Stimulated activated CD8-positive, alpha-beta memory T cell treated with anti-CD3 and anti-CD28 coated beads, Interleukin-12 subunit alpha, Interleukin-12 subunit beta, amount 100 ng/mL, for 24 hours (primary cell): ENCODE measurements at regions not wholly inside any gene's neighbourhood (a gene's known extent, or its start where the extent isn't known, plus 50 kb on each side); places are given as distances from the start of the nearest gene placed in this dataset.

Source experiments
- DNase-seq: peaks from one replicate; pipeline ENCODE4 v3.0.0-alpha.2; 2020; ENCODE audit errors: extremely low read depth

DNA sequence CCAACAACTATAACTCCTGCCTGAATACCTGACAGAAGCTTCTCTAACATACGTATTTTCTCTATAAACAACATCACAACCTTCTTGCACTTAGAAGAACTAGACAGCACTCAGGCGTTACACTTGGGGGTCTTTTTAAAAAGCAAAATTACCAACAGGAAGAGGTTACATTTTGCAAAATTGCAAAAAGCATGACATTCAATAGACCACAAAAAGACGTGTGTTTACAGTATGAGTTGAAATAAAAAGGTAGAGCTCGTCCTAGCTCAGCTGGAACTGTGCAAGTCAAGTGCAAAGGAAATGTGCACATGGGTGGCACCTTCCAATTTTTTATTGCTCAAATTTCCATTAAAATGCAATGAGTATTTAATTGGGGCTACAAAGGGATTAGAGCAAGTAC, 375.2 kb upstream of the HSFY2 start:
- no peak for DNase-seq

DNA sequence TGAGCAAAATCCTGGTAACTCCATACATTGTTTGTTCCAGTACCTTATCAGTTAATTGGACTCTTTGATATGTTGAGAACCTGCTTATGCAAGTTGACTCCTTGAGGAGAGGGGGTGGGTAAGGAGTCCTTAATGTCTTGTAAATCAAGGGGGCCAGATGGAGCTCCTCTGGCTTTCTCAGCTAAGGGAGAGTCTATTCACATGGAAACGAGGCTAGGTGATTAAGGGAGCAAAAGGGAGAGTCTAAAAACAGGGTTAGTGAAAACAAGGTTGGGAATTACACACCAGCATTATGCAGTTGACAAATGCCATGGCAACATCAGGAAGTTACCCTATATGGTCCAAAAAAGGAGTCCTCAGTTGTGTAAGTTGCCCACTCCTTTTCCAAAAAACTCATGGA, 372.8 kb upstream of the HSFY2 start:
- no peak for DNase-seq

DNA sequence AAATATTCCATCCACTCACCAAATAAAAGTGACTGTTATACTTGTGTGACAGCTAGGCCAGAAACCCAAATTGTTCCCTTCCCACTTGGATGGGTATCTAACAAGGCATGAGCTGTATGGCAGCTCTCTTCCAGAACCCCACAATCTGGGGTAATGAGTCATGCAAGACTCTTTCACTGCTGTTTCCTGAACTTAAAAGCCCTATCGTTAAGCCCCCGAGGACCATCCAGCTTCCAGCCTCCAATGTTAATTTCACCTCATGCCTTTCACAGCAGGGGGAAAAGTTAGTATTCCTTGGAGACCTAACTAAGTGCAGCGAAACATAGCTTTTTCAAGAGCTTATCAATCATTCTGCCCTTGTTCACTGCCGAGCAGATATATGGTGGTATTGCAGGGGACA, 368.6 kb upstream of the HSFY2 start:
- DNase-seq, result no peak

DNA sequence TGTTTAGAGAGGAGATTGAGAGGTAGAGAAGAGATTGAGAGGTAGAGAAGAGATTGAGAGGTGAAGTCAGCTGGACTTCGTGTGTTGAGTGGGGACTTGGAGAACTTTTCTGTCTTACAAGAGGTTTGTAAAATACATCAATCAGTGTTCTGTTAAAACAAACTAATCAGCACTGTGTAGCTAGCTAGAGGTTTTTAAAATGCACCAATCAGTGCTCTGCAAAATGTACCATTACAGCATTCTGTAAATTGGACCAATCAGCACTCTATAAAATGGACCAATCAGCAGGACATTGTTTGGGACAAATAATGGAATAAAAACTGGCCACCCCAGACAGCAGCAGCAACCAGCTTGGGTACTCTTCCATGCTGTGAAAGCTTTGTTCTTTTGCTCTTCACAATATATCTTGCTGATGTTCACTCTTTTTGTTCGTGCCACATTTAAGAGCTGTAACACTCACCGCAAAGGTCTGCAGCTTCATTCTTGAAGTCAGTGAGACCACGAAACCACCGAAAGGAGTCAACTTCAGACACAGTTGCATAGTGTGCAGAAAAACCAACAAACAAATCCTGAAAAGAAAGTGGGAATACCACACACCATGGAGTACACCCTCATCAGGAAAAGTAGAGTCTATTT, 366.9 kb upstream of the HSFY2 start:
- no peak for DNase-seq

DNA sequence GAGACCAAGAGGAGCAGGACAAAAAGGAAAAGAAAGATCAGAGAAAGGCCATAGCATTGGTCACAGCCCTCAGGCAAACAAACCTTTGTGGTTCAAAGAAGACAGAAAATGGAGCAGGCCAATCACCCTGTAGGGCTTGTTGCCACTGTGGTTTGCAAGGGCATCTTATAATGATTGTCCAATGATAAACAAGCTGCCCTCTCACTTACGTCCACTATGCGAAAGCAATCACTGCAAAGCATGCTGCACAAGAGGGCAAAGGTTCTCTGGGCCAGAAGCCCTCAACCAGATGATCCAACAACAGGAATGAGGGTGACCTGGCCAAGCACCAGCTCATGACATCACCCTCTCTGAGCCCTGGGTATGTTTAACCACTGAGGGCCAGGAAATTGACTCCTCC, 360.9 kb upstream of the HSFY2 start:
- no peak for DNase-seq

DNA sequence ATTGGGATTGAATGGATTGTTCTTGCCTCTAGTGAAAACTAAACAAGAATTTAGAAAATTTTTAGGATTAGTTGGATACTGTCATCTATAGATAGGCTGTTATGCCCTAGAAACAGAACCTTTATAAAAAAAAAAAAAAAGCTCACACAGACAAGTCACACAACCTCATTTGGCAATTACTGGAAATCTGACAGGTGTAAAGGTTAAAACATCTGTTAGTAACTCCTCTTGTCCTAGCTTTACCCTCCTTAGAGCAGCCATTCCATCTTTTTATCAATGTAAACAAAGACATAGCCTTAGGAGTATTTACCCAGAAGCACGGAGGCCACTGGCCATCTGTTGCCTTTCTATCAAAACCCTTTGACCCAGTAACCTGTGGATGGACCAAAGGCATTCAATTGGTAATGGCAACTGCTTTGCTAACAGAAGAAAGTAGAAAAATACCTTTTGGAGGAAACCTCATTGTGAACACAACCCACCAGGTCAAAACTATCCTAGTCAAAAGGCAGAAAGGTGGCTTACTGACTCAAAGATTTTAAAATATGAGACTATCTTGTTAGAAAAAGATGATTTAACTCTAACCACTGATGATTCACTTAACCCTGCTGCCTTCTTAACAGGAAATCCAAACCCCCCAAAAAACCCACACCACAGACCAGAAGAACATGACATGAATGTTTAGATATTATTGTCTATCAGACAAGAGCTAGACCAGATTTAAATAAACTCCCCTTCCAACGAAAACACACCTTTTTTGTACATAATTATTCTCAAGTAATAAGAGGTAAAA, 357.2 kb upstream of the HSFY2 start:
- no peak for DNase-seq

DNA sequence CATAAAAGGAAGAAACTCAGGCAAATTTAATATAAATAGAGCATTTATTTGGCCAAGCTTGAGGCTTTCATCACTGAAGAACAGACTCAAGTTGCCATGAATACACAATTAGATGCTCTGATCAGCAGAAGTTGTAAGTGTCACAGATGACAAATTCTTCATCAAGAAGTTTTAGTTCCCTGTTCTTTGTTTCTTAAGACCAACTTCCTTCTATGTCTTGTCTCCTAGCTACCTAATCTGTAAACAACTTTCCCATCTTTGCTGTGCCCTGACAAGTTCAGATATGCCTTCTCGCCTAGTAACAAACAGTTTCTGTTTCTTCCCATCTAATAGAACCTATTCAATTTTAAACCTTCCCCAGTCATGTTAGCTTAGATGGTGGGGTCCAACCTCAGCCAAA, 353.4 kb upstream of the HSFY2 start:
- DNase-seq, result no peak

DNA sequence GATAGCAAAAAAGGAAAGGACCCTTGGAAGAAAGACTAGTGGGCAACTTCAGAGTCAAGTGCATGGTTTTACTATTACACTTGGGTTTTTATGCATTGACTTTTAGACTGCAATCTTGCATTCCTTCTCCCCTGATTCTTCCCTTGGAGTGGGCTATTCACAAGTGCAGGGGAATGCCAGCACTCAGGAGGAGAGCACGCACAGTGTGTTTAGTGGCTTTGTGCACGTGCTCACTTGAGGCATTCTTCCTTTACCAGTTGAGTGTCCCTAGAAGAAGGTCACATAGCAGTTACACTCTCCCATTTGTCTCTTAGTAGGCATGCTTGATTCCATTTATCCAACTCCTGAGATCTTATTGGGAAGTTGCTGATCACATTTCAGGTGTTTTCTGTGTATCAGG, 351.1 kb upstream of the HSFY2 start:
- DNase-seq, result no peak

DNA sequence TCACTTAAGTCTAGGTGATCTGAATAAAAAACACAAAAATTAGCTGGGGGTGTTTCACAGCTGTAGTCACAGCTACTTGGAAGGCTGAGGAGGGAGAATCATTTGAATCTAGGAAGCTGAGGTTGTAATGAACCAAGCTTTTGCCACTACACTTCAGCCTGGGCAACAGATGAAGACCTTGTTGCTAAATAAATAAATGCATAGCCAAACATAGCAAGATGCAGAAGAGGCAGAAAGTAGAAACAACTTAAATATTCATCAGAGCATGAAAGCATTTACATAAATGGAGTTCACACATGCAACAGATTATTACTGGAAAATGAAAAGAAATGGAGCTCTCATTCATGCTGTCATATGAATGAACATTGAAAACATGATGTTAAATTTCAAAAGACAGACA, 348.9 kb upstream of the HSFY2 start:
- DNase-seq, result no peak

DNA sequence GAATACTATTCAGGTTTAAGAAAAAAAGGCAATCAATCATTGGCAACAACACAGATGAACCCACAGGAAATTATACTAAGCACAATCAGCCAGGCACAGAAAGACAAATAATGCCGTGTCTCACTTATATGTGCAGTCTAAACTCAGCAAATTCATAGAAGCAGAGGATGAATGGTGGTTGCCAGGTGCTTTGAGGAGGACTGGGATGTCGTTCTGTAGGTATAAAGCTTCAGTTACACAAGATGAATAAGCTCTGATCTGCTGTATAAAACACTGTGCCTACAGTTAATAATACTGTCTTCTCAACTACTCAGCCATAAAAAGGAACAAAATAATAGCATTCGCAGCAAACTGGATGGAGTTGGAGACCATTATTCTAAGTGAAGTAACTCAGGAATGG, 324.8 kb upstream of the HSFY2 start:
- DNase-seq, result no peak

DNA sequence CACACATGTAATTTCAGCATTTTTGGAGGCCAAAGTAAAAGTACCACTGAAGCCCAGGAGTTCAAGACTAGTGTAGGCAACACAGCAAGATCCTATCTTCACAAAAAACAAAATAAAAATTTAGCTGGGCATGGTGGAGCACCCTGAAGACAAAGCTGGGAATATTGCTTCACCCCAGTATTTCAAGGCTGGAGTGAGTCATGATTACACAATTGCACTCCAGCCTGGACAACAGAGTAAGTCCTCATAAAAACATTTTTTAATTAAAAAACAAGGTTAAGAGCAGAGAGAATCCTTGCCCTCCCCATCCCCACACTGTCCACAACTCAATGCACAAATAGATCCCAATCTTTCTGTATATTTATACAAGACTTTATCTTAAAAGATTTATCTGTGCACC, 321.9 kb upstream of the HSFY2 start:
- no peak for DNase-seq

DNA sequence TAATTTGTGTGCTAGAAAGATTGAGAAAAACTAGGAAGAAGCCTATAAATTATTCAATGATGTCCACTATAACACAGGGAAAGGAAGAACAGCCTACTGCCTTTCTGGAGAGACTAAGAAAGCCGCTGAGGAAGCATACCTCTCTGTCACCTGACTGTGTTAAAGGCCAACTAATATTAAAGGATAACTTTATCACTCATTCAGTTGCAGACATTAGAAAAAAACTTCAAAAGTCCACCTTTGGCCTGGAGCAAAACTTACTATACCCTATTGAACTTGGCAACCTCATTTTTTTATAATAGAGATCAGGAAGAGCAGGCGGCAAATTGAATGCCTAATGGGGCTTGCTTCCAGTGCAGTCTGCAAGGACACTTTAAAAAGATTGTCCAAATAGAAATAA, 309.5 kb upstream of the HSFY2 start:
- DNase-seq, result no peak

DNA sequence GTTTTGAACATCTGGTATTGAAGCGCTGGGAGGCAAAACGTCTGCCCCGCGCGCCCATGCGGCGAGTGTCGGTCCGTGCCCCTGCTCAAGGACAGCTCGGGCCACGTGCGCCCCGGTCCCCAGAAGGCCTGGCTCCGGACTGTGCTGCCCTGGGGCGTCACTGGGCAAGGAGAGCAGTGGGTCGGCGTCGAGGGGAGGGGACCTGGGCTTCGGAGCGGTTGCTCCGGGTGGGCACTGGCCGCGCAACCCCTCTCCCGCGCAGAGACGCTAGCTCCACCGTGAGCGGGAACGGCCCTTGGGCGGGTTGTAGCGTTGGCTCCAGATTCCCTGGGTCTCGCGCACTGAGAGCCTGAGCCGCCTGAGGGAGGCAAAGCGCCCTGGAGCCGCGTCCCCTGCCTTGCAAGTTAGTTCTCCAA, 304.2 kb upstream of the HSFY2 start:
- no peak for DNase-seq

DNA sequence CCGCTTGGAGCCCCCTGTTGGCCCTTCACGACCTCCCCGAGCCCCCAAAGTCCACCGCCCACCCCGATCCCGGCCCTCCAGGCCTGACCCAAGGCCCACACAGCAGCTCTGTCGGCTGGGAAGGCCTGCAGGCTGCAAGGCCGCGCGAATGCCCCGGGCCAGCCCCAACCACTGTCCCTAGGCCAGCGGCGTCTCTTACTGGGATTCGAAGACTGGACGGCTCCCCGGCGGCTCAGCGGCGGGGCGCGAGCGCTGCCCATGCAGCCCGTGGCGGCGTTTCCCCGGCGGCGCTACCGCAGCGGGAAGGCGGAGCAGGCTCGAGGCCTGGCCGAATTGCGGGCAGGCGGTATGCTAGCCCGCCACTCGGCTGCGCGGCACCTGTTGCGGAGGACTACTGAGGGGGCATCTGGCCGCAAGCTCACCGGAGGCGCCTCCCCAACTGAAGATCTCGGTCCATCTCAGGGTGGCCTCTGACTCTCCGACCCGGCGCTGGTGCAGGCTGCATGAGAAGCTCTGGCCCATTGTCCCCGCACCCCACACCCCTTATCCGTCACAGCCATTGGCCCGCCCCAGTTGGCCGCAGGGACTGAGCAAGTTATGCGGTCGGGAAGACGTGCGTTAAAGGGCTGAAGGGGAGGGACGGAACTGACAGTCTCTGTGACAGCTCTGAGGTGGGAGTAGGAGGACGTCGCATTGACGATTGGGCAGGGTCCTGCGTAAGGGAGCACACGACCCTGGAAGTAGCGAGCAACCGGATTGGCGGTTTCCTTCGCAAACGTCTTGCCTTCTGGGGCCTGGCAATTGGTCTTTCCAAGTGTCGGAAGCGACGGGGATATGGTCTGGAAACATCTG, 303.5 kb upstream of the HSFY2 start:
- no peak for DNase-seq

DNA sequence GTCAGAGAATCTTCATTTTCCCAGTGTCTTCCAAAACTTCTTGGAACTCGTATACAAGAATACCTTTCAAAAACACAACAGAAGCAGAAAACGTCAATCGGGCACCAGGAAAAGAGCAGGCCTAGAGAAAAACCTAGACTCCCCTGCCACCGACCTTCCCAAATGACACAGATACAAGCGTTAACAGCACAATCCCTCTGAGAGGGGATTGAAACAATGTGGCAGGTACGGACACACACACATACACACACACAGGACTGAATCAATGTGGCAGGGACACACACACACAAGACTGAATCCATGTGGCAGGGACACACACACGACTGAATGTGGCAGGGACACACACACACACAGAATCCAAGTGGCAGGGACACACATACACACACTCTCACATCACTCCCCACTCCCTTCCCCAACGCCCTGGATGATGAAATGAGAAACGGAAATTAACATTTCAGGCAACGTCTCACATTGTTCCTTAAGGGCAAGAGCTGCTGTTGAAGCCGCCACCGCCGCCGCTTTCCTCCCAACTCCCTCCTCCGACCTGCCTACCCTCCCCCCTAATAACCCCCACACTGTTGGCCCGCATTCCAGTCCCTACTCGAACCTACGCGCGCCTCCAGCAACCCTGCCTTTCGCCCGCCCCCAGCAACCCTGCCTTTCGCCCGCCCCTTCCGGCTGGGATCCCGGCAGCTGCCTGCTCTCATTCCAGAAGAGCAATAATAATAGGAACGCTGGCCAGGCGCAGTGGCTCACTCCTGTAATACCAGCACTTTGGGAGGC, 302.1 kb upstream of the HSFY2 start:
- DNase-seq, result no peak

DNA sequence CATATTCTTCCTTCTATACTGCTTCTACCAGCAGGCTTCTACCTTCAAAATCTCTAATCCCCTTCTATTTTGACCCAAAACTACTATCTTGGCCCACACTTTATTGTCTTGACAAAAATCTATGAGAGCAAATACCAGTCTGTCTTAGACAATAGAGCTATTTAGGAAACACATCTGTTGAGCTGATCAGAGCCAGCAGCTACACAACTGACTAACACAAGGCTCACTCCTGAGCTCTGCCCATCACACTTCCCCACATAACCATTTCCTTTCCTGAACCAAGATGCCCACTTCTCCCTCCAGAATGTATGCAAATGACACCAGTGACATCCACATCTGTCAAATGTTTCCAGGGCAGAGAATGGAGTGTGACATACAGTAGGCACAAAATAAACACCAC, 293.9 kb upstream of the HSFY2 start:
- no peak for DNase-seq

DNA sequence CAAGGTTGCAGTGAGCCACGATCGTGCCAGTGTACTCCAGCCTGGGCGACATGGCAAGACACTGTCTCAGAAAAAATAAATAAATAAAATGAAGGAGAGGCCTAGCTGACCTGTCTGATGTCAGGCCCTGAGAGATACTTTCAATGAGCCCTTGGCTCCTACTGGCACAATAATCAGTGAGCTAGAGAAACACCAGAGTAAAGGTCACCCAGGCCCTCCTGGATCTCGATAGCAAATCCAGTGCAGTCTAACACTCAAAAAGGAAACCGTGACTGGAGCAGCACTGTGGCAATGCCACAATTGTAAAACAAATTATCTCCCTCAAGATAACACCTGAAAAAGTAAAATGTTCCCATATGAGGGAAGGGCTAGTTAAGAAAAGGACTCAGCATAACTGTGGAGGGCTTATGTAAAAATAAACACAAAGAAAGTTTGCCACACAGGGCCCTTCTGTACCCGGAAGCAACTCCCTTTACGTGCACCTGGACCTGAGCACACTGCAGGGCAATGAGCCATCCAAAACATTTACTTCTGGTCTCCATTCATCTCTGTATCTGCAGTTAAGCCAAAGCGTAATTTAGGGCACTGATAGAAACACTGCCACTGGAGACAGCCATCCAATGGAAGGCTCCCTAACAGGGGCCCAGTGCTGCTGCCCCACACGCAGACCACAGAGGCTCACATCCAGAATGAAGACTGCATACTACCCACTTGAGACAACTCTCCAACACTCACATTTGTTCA, 293.1 kb upstream of the HSFY2 start:
- no peak for DNase-seq

DNA sequence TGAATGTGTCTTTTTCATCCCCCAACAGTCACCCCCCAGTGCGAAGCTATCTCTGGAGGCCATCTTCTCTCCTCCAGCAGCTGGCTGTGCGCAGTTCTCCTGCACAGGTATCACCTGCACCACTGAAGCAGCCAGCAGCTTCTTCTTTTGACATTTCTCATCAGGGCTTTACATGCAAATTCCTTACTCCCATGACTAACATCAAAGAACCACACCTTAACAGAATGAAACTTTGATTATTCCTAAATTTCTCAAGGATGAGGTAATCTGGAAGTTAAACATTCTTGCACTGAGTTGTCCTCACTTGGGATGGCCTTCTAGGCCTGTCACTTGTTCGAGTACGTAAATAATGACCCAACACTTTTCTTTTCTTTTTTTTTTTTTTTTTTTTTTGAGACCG, 291.6 kb upstream of the HSFY2 start:
- DNase-seq, result no peak

DNA sequence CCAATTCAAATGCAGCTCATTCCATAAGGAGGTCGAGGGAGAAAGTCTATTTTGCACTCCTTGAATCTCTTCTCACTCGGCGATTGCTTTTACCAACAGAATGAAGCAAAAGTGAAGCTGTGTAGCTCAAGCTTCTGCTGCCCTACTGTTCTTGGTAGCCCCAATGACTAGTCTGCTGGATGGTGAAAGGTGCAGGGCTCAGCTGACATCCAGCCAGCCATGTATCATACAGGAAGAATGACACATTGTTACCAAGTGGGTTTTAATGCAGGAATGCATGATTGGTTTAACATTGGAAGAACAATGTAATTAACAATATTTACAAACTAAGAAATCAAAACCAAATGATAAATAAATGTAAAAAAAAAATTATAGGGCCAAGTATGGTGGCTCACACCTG, 286.2 kb upstream of the HSFY2 start:
- DNase-seq, result no peak

DNA sequence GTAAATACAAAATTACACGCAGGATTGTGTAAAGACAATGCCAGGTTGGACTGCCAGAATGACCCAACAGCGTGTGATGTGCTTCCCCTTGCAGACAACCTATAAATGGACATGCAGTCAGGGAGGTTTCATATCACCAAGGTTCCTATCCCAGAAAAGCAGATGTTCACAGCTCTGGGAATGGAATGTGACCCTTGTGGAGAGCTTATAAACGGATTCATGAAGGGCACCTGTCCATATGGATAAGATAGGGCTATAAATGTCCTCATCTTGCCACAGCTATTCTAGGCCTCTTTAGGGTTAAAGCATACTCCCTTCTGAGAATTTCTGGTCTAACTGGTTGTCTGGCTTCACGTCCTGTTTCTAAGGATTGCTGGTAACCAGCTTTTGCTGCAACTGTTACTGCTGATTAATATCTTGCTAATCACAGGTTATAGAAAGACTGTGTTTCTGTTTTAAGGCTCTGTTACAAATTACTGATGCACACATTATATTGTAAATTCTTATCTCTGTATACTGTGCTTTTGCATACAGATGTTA, 285.4 kb upstream of the HSFY2 start:
- DNase-seq, result no peak

DNA sequence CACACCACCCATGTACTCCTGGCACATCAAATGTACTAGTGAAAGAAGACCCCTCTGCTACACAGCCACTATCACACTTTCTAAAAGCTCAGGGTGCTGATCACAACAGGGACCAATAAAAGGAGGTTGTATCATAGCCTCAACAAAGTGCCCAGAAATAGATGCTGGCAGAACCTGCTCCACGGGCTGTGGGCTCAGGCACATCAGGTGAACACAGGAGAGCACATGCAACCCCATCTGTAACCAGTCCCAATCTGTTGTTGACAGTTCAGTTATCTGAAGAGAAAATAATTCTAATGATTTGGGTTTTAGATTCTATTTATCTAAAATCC, 282.6 kb upstream of the HSFY2 start:
- DNase-seq, result no peak
